ENCODE measurements at regions not wholly inside any gene's neighbourhood (a gene's known extent, or its start where the extent isn't known, plus 50 kb on each side); places are given as distances from the start of the nearest gene placed in this dataset.
"Not testable (repeated sequence)": the region's sequence is repeated elsewhere in the genome, so short reads cannot be mapped to it uniquely, and the experiment has no call there.

GRCh38 chr4:116328261-116328860 is 757.0 kb downstream of the TRAM1L1 start:
- H3K27ac ChIP-seq = no peak overlapping the region
- no peaks in the 10 kb centered on the region for H3K9me3 ChIP-seq (replicated peaks)
- no peak overlapping the region for H3K4me3 ChIP-seq
- DNase-seq (ENCODE audit: low read depth in 1 of 2, low spot score in 2 of 2) = no peak
- no peaks in the 10 kb centered on the region for H3K4me1 ChIP-seq (replicated peaks)
- no peaks in the 10 kb centered on the region for H3K36me3 ChIP-seq
- H3K27me3 ChIP-seq (replicated peaks) = no peaks in the 10 kb centered on the region

GRCh38 chr4:116323606-116324005 is 761.8 kb downstream of the TRAM1L1 start:
- Histone ChIP-seq H3K4me3 (no peak overlapping the region), H3K9me3 (replicated peaks) (no peaks in the 10 kb centered on the region), H3K4me1 (replicated peaks) (no peaks in the 10 kb centered on the region), H3K27me3 (replicated peaks) (no peaks in the 10 kb centered on the region), H3K36me3 (no peaks in the 10 kb centered on the region), H3K27ac (no peak overlapping the region)
- DNase-seq (ENCODE audit: low read depth in 1 of 2, low spot score in 2 of 2) = no peak

- no peaks in the 10 kb centered on the region for H3K4me1 ChIP-seq (replicated peaks)
- no peak for DNase-seq (ENCODE audit: low read depth in 1 of 2, low spot score in 2 of 2)
- no peak overlapping the region for H3K27ac ChIP-seq
- no peaks in the 10 kb centered on the region for H3K9me3 ChIP-seq (replicated peaks)
- H3K4me3 ChIP-seq = no peak overlapping the region
- H3K36me3 ChIP-seq = no peaks in the 10 kb centered on the region
- no peaks in the 10 kb centered on the region for H3K27me3 ChIP-seq (replicated peaks)
Observed at GRCh38 chr4:116321471-116321870, 763.9 kb downstream of the TRAM1L1 start.

- H3K36me3 ChIP-seq = no peaks in the 10 kb centered on the region
- H3K4me3 ChIP-seq = no peak overlapping the region
- H3K27me3 ChIP-seq (replicated peaks) = no peaks in the 10 kb centered on the region
- H3K4me1 ChIP-seq (replicated peaks) = no peaks in the 10 kb centered on the region
- no peak overlapping the region for H3K27ac ChIP-seq
- DNase-seq (ENCODE audit: low read depth in 1 of 2, low spot score in 2 of 2) = no peak
- no peaks in the 10 kb centered on the region for H3K9me3 ChIP-seq (replicated peaks)
Observed at GRCh38 chr4:116320859-116321258, 764.5 kb downstream of the TRAM1L1 start.

- no peaks in the 10 kb centered on the region for H3K9me3 ChIP-seq (replicated peaks)
- no peaks in the 10 kb centered on the region for H3K27me3 ChIP-seq (replicated peaks)
- no peak overlapping the region for H3K27ac ChIP-seq
- H3K36me3 ChIP-seq = no peaks in the 10 kb centered on the region
- H3K4me1 ChIP-seq (replicated peaks) = no peaks in the 10 kb centered on the region
- DNase-seq (ENCODE audit: low read depth in 1 of 2, low spot score in 2 of 2) = no peak
- H3K4me3 ChIP-seq = no peak overlapping the region
Observed at GRCh38 chr4:116303736-116304188, 781.6 kb downstream of the TRAM1L1 start.

- Histone ChIP-seq H3K27me3 (replicated peaks) (no peaks in the 10 kb centered on the region), H3K4me1 (replicated peaks) (no peaks in the 10 kb centered on the region), H3K9me3 (replicated peaks) (no peaks in the 10 kb centered on the region), H3K27ac (no peak overlapping the region), H3K4me3 (no peak overlapping the region), H3K36me3 (no peaks in the 10 kb centered on the region)
- DNase-seq (ENCODE audit: low read depth in 1 of 2, low spot score in 2 of 2) = no peak
Observed at GRCh38 chr4:116302990-116303735, 782.2 kb downstream of the TRAM1L1 start.

- H3K9me3 ChIP-seq (replicated peaks) = no peaks in the 10 kb centered on the region
- no peak overlapping the region for H3K4me3 ChIP-seq
- H3K27ac ChIP-seq = no peak overlapping the region
- no peaks in the 10 kb centered on the region for H3K27me3 ChIP-seq (replicated peaks)
- no peak for DNase-seq (ENCODE audit: low read depth in 1 of 2, low spot score in 2 of 2)
- no peaks in the 10 kb centered on the region for H3K4me1 ChIP-seq (replicated peaks)
- no peaks in the 10 kb centered on the region for H3K36me3 ChIP-seq
Observed at GRCh38 chr4:116275006-116275405, 810.4 kb downstream of the TRAM1L1 start.

GRCh38 chr4:116272336-116272735 is 813.0 kb downstream of the TRAM1L1 start:
- no peak overlapping the region for H3K4me3 ChIP-seq
- no peak overlapping the region for H3K27ac ChIP-seq
- DNase-seq (ENCODE audit: low read depth in 1 of 2, low spot score in 2 of 2) = no peak
- 0 out of 2 replicates have a peak, but pooled peaks cover 2% of the 10 kb centered on the region for H3K9me3 ChIP-seq (replicated peaks)
- H3K36me3 ChIP-seq = no peaks in the 10 kb centered on the region
- no peaks in the 10 kb centered on the region for H3K4me1 ChIP-seq (replicated peaks)
- no peaks in the 10 kb centered on the region for H3K27me3 ChIP-seq (replicated peaks)

- not testable (repeated sequence) for H3K4me1 ChIP-seq (replicated peaks); H3K9me3 ChIP-seq (replicated peaks); H3K27ac ChIP-seq; H3K4me3 ChIP-seq; DNase-seq (ENCODE audit: low read depth in 1 of 2, low spot score in 2 of 2); H3K36me3 ChIP-seq; H3K27me3 ChIP-seq (replicated peaks)
Observed at GRCh38 chr4:116260931-116261330, 824.4 kb downstream of the TRAM1L1 start.

GRCh38 chr4:116244771-116245170 is 840.6 kb downstream of the TRAM1L1 start:
- no peak overlapping the region for H3K27ac ChIP-seq
- H3K4me3 ChIP-seq = no peak overlapping the region
- DNase-seq (ENCODE audit: low read depth in 1 of 2, low spot score in 2 of 2) = no peak
- H3K4me1 ChIP-seq (replicated peaks) = no peaks in the 10 kb centered on the region
- H3K27me3 ChIP-seq (replicated peaks) = no peaks in the 10 kb centered on the region
- no peaks in the 10 kb centered on the region for H3K36me3 ChIP-seq
- H3K9me3 ChIP-seq (replicated peaks) = no peaks in the 10 kb centered on the region

GRCh38 chr4:116243431-116243830 is 841.9 kb downstream of the TRAM1L1 start:
- Histone ChIP-seq H3K4me1 (replicated peaks) (no peaks in the 10 kb centered on the region), H3K9me3 (replicated peaks) (no peaks in the 10 kb centered on the region), H3K36me3 (no peaks in the 10 kb centered on the region), H3K27ac (no peak overlapping the region), H3K27me3 (replicated peaks) (no peaks in the 10 kb centered on the region), H3K4me3 (no peak overlapping the region)
- DNase-seq (ENCODE audit: low read depth in 1 of 2, low spot score in 2 of 2) = no peak

GRCh38 chr4:116233971-116234370 is 851.4 kb downstream of the TRAM1L1 start:
- Histone ChIP-seq H3K4me1 (replicated peaks) (no peaks in the 10 kb centered on the region), H3K36me3 (no peaks in the 10 kb centered on the region), H3K27ac (no peak overlapping the region), H3K9me3 (replicated peaks) (no peaks in the 10 kb centered on the region), H3K4me3 (no peak overlapping the region), H3K27me3 (replicated peaks) (no peaks in the 10 kb centered on the region)
- no peak for DNase-seq (ENCODE audit: low read depth in 1 of 2, low spot score in 2 of 2)

GRCh38 chr4:116231999-116232398 is 853.4 kb downstream of the TRAM1L1 start:
- H3K36me3 ChIP-seq; DNase-seq (ENCODE audit: low read depth in 1 of 2, low spot score in 2 of 2); H3K27me3 ChIP-seq (replicated peaks); H3K4me1 ChIP-seq (replicated peaks); H3K27ac ChIP-seq; H3K4me3 ChIP-seq; H3K9me3 ChIP-seq (replicated peaks): not testable (repeated sequence)

- Histone ChIP-seq H3K27me3 (replicated peaks) (no peaks in the 10 kb centered on the region), H3K4me3 (no peak overlapping the region), H3K9me3 (replicated peaks) (no peaks in the 10 kb centered on the region), H3K36me3 (no peaks in the 10 kb centered on the region), H3K27ac (no peak overlapping the region), H3K4me1 (replicated peaks) (no peaks in the 10 kb centered on the region)
- DNase-seq (ENCODE audit: low read depth in 1 of 2, low spot score in 2 of 2) = no peak
Observed at GRCh38 chr4:116229420-116229819, 856.0 kb downstream of the TRAM1L1 start.
